GM12878 (cell line): ENCODE measurements at regions not wholly inside any gene's neighbourhood (a gene's known extent, or its start where the extent isn't known, plus 50 kb on each side); places are given as distances from the start of the nearest gene placed in this dataset.

Source experiments
- ATAC-seq: fragments of 200-7000 bp; cut with Tn5 transposase; 3 replicates; pipeline ENCODE4 v1.9.1; 2020; ENCODE audit warnings: mild to moderate bottlenecking, moderate library complexity
- BruUV-seq: library from RNA; stranded (reverse); fragments of 400-500 nt; replicated peaks from 2 replicates; lab custom pipeline; 2021; lab: Mats Ljungman, UMichigan
- CTCF ChIA-PET: fragments of 300-600 bp; sonication (Branson Sonifier 250); formaldehyde crosslinking; extraction: SDS; loops from one replicate; lab custom pipeline; 2021; ENCODE audit warnings: inconsistent platforms; lab: Yijun Ruan, JAX
- POLR2A ChIA-PET: fragments of 350-600 bp; formaldehyde crosslinking; extraction: SDS; loops from one replicate; lab custom pipeline; 2021; ENCODE audit warnings: inconsistent platforms; lab: Charles Lee
- RAD21 ChIA-PET: fragments of 300-600 bp; sonication (Branson Sonifier 250); formaldehyde crosslinking; loops from one replicate; lab custom pipeline; 2023; ENCODE audit warnings: antibody characterized with exemption; ENCODE audit not compliant: unreplicated experiment; lab: Charles Lee
- SMC1A ChIA-PET: fragments of 300-600 bp; sonication (Branson Sonifier 250); formaldehyde crosslinking; loops from one replicate; lab custom pipeline; 2023; ENCODE audit not compliant: unreplicated experiment, uncharacterized antibody; lab: Charles Lee
- DNase-seq: peaks from one replicate; pipeline ENCODE4 v3.0.0-alpha.2; 2011; ENCODE audit warnings: low read depth, low spot score
- FAIRE-seq: peaks from 3 replicates; lab custom pipeline; 2011; peaks lifted over from hg19 to GRCh38; lab: Jason Lieb, UNC
- H2AFZ ChIP-seq: 2 replicates; pipeline ENCODE4 v1.6.0; 2011; ENCODE audit warnings: low read depth, low read length, control low read depth; ENCODE audit not compliant: control insufficient read depth
- H3K27ac ChIP-seq: 2 replicates; pipeline ENCODE4 v1.5.1; 2011; ENCODE audit warnings: control low read depth; ENCODE audit not compliant: control insufficient read depth, insufficient read depth
- H3K27me3 ChIP-seq, 2 experiments: replicated peaks in 1 of 2; 2 replicates each; pipeline versions ENCODE4 v1.6.0 to v1.6.1; 2011; ENCODE audit warnings: low read length in 1 of 2; ENCODE audit not compliant: control insufficient read depth in 2 of 2, insufficient read depth in 2 of 2
- H3K36me3 ChIP-seq, 2 experiments: 2 replicates each; pipeline ENCODE4 v1.5.1; 2011; ENCODE audit warnings: low read length in 1 of 2; ENCODE audit not compliant: control insufficient read depth in 2 of 2, insufficient read depth in 2 of 2
- H3K4me1 ChIP-seq: 2 replicates; pipeline ENCODE4 v1.6.1; 2011; ENCODE audit warnings: mild to moderate bottlenecking, low read length, moderate library complexity, mixed read lengths; ENCODE audit not compliant: control insufficient read depth, insufficient read depth
- H3K4me2 ChIP-seq: 2 replicates; pipeline ENCODE4 v1.6.0; 2011; ENCODE audit warnings: control low read depth; ENCODE audit not compliant: control insufficient read depth, insufficient read depth
- H3K4me3 ChIP-seq: fragments of 200-600 bp; sonication (generic); 2 replicates; pipeline ENCODE4 v1.5.1; 2016
- H3K79me2 ChIP-seq: 2 replicates; pipeline ENCODE4 v1.6.0; 2011; ENCODE audit warnings: low read length; ENCODE audit not compliant: control insufficient read depth, insufficient read depth
- H3K9ac ChIP-seq: 2 replicates; pipeline ENCODE4 v1.8.0; 2011; ENCODE audit warnings: low read length, control low read depth, mixed read lengths; ENCODE audit not compliant: control insufficient read depth, insufficient read depth
- H3K9me3 ChIP-seq: replicated peaks from 3 replicates; pipeline ENCODE4 v1.5.1; 2011; ENCODE audit warnings: mild to moderate bottlenecking, low read length; ENCODE audit not compliant: control insufficient read depth, insufficient read depth
- H4K20me1 ChIP-seq: 2 replicates; pipeline ENCODE4 v1.6.0; 2011; ENCODE audit not compliant: control insufficient read depth, insufficient read depth
- BCLAF1 ChIP-seq: fragments of 450-650 bp; IDR thresholded peaks from 2 replicates; pipeline ENCODE4 v1.6.1; 2017; ENCODE audit warnings: antibody characterized with exemption, mild to moderate bottlenecking, moderate library complexity
- BRCA1 ChIP-seq: IDR thresholded peaks from 2 replicates; pipeline ENCODE4 v1.6.1; 2011; ENCODE audit warnings: low read depth, low read length, improper control_type of control experiment
- MEF2A ChIP-seq: IDR thresholded peaks from 2 replicates; pipeline ENCODE4 v1.6.1; 2011; ENCODE audit warnings: low read depth, mild to moderate bottlenecking, low read length, moderate library complexity; ENCODE audit not compliant: insufficient read depth
- WGBS: methylation state at CpG from one replicate; pipeline ENCODE4 v1.1.6; 2016; ENCODE audit warnings: low lambda C conversion rate; ENCODE audit not compliant: insufficient replicate concordance, insufficient coverage; ENCODE audit errors: missing lambda C conversion rate; 5-methylcytosine and 5-hydroxymethylcytosine counted together
- in situ Hi-C: fragments of 300-500 bp; cut with MboI; formaldehyde crosslinking; loops from 9 replicates; pipeline ENCODE4 v1.14.3; 2018; ENCODE audit warnings: mixed read lengths
- intact Hi-C: fragments of 100-400 bp; cut with micrococcal nuclease; formaldehyde crosslinking; loops from one replicate; pipeline ENCODE4 v1.14.2; 2022; ENCODE audit not compliant: unreplicated experiment
- TF ChIP-seq, protein P1 (sequence below): fragments of 450-650 bp; IDR thresholded peaks from 2 replicates; pipeline ENCODE4 v1.6.1; 2017; ENCODE audit warnings: mild to moderate bottlenecking
- TF ChIP-seq, protein P2 (sequence below): fragments of 450-650 bp; formaldehyde crosslinking; IDR thresholded peaks from 2 replicates; pipeline ENCODE4 v1.4.0; 2020; ENCODE audit warnings: mild to moderate bottlenecking, moderate library complexity

DNA sequence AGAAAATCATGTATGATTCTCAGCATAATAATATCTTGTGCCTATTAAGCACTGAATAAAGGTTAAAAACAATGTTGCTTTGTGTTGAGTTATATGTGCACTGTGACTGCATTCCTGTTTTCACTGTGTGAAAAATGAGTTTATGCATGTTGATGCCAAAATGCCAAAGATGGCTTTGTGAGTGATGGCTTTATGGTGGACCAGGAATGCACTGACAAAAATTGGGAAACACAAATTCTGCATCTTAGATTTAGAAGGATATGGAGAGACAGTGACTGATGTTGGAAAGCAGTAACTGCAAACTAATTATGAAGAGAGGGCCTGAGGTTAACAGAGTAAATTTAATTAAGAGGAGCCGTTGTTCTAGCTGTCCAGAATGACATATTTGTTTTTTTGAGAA lies 440.4 kb downstream of the KIF20B start:
- H3K9me3 ChIP-seq = peaks cover 10% of the 10 kb centered on the region; the same call in 2 of the 3 replicates
- no peak for ATAC-seq
- ChIA-PET RAD21 (no interaction called here), SMC1A (no interaction called here), POLR2A (no interaction called here), CTCF (no interaction called here)
- no peak overlapping the region for H2AFZ ChIP-seq
- no peaks in the 10 kb centered on the region for H3K36me3 ChIP-seq
- DNase-seq = no peak
- no peak overlapping the region for H3K4me3 ChIP-seq
- no peak overlapping the region for H3K27ac ChIP-seq
- no peaks in the 10 kb centered on the region for H3K79me2 ChIP-seq
- H3K27me3 ChIP-seq = no peaks in the 10 kb centered on the region
- FAIRE-seq = no peak
- H3K4me2 ChIP-seq = no peak overlapping the region
- no peaks in the 10 kb centered on the region for H4K20me1 ChIP-seq
- H3K4me1 ChIP-seq = no peaks in the 10 kb centered on the region
- no peak for TF ChIP-seq MEF2A
- TF ChIP-seq, all 136 proteins: peak for 0
- in situ Hi-C loops = no loop called here
- intact Hi-C loops = loop anchor here (10.0 kb wide), 2 partner anchors 173 to 283 kb away; no protein-coding TSS in a partner anchor
- BruUV-seq = no TSS peak
- 0% methylated on average over 1 of the region's 1 CpG for WGBS
- H3K9ac ChIP-seq = no peak overlapping the region

DNA sequence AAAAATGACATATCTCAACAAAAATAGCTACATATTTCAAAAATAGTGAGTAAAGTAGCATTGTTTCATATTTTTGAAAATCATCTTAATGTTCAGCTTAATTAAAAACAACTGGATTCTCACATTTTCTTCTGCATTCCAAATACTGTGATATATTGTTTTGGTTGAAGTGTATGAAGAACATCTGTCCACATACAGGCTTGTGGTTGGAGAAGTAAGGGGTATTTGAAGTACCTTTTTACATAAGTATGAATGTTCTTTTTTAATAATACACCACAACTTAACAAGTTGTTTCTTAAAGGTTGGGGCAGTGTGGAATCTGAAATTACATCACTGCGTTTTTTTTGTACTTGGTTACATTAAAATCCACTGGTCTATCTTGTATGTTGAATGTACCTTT lies 442.5 kb downstream of the KIF20B start:
- no peak overlapping the region for H3K27ac ChIP-seq
- in situ Hi-C loops (no loop called here), intact Hi-C loops (loop anchor here (10.0 kb wide), 2 partner anchors 171 to 281 kb away; no protein-coding TSS in a partner anchor)
- no peaks in the 10 kb centered on the region for H3K27me3 ChIP-seq
- CTCF ChIA-PET = interaction anchor here (1.0 kb wide), 1 partner anchor 351 kb away, joined by 3 read pairs; no protein-coding TSS in a partner anchor
- no peak overlapping the region for H3K4me2 ChIP-seq
- 5% methylated on average over 1 of the region's 1 CpG for WGBS
- FAIRE-seq (no peak), ATAC-seq (no peak), DNase-seq (no peak)
- no peak overlapping the region for H3K9ac ChIP-seq
- H3K4me1 ChIP-seq = no peaks in the 10 kb centered on the region
- no TSS peak for BruUV-seq
- no peaks in the 10 kb centered on the region; the same call in 2 of the 3 replicates for H3K9me3 ChIP-seq
- H3K36me3 ChIP-seq = no peaks in the 10 kb centered on the region
- no peaks in the 10 kb centered on the region for H3K79me2 ChIP-seq
- RAD21 ChIA-PET = no interaction called here
- H4K20me1 ChIP-seq = no peaks in the 10 kb centered on the region
- SMC1A ChIA-PET = interaction anchor here (0.6 to 1.2 kb wide), 3 partner anchors 21 to 56 kb away, joined by 3 read pairs; no protein-coding TSS in a partner anchor
- no peak overlapping the region for H2AFZ ChIP-seq
- no peak overlapping the region for H3K4me3 ChIP-seq
- POLR2A ChIA-PET = no interaction called here
- TF ChIP-seq BCLAF1 = no peak
- TF ChIP-seq BRCA1 = no peak
- TF ChIP-seq, protein P1, sequence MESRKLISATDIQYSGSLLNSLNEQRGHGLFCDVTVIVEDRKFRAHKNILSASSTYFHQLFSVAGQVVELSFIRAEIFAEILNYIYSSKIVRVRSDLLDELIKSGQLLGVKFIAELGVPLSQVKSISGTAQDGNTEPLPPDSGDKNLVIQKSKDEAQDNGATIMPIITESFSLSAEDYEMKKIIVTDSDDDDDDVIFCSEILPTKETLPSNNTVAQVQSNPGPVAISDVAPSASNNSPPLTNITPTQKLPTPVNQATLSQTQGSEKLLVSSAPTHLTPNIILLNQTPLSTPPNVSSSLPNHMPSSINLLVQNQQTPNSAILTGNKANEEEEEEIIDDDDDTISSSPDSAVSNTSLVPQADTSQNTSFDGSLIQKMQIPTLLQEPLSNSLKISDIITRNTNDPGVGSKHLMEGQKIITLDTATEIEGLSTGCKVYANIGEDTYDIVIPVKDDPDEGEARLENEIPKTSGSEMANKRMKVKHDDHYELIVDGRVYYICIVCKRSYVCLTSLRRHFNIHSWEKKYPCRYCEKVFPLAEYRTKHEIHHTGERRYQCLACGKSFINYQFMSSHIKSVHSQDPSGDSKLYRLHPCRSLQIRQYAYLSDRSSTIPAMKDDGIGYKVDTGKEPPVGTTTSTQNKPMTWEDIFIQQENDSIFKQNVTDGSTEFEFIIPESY = no peak
- TF ChIP-seq, protein P2, sequence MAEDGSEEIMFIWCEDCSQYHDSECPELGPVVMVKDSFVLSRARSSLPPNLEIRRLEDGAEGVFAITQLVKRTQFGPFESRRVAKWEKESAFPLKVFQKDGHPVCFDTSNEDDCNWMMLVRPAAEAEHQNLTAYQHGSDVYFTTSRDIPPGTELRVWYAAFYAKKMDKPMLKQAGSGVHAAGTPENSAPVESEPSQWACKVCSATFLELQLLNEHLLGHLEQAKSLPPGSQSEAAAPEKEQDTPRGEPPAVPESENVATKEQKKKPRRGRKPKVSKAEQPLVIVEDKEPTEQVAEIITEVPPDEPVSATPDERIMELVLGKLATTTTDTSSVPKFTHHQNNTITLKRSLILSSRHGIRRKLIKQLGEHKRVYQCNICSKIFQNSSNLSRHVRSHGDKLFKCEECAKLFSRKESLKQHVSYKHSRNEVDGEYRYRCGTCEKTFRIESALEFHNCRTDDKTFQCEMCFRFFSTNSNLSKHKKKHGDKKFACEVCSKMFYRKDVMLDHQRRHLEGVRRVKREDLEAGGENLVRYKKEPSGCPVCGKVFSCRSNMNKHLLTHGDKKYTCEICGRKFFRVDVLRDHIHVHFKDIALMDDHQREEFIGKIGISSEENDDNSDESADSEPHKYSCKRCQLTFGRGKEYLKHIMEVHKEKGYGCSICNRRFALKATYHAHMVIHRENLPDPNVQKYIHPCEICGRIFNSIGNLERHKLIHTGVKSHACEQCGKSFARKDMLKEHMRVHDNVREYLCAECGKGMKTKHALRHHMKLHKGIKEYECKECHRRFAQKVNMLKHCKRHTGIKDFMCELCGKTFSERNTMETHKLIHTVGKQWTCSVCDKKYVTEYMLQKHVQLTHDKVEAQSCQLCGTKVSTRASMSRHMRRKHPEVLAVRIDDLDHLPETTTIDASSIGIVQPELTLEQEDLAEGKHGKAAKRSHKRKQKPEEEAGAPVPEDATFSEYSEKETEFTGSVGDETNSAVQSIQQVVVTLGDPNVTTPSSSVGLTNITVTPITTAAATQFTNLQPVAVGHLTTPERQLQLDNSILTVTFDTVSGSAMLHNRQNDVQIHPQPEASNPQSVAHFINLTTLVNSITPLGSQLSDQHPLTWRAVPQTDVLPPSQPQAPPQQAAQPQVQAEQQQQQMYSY (CRISPR knock-in tag) = no peak
